Karpas-422 (cell line): ENCODE measurements at regions not wholly inside any gene's neighbourhood (a gene's known extent, or its start where the extent isn't known, plus 50 kb on each side); places are given as distances from the start of the nearest gene placed in this dataset.

Experiments used
- DNase-seq: peaks from one replicate; pipeline ENCODE4 v3.0.0-alpha.2; 2015
- H2AFZ ChIP-seq: fragments of 200-600 bp; sonication (generic); 2 replicates; pipeline ENCODE4 v1.6.1; 2014; ENCODE audit warnings: antibody characterized with exemption, low read length, mixed read lengths
- H3K27ac ChIP-seq: fragments of 200-600 bp; sonication (generic); 2 replicates; pipeline ENCODE4 v1.5.1; 2014; ENCODE audit warnings: mild to moderate bottlenecking, low read length, moderate library complexity
- H3K27me3 ChIP-seq: fragments of 200-600 bp; sonication (generic); 2 replicates; pipeline ENCODE4 v1.6.1; 2014; ENCODE audit warnings: low read length, mixed read lengths
- H3K36me3 ChIP-seq: fragments of 200-600 bp; sonication (generic); 2 replicates; pipeline ENCODE4 v1.6.1; 2014; ENCODE audit warnings: low read length, mixed read lengths; ENCODE audit not compliant: insufficient read depth
- H3K4me1 ChIP-seq: fragments of 200-600 bp; sonication (generic); 2 replicates; pipeline ENCODE4 v1.6.1; 2014; ENCODE audit warnings: mild to moderate bottlenecking, low read length, mixed read lengths
- H3K4me2 ChIP-seq: fragments of 200-600 bp; sonication (generic); 2 replicates; pipeline ENCODE4 v1.6.1; 2014; ENCODE audit warnings: low read length, low read depth, mild to moderate bottlenecking; ENCODE audit not compliant: poor library complexity, severe bottlenecking
- H3K4me3 ChIP-seq: fragments of 200-600 bp; sonication (generic); 2 replicates; pipeline ENCODE4 v1.5.1; 2014; ENCODE audit warnings: mild to moderate bottlenecking, antibody characterized with exemption, low read length, mixed read lengths
- H3K79me2 ChIP-seq: fragments of 200-600 bp; sonication (generic); 2 replicates; pipeline ENCODE4 v1.6.1; 2014; ENCODE audit warnings: mild to moderate bottlenecking, low read length, mixed read lengths
- H3K9ac ChIP-seq: fragments of 200-600 bp; sonication (generic); 2 replicates; pipeline ENCODE4 v1.6.0; 2014; ENCODE audit warnings: low read length
- H3K9me2 ChIP-seq: fragments of 200-600 bp; sonication (generic), shearing (Covaris generic); replicated peaks from 2 replicates; pipeline ENCODE4 v1.6.0; 2014; ENCODE audit warnings: mild to moderate bottlenecking, low read length, moderate library complexity; ENCODE audit not compliant: insufficient read depth
- H3K9me3 ChIP-seq: fragments of 300-700, 200-600 bp; sonication (generic); 2 replicates; pipeline ENCODE4 v1.6.1; 2014; ENCODE audit warnings: low read length, mixed read lengths
- H4K20me1 ChIP-seq: fragments of 200-600 bp; sonication (generic); 2 replicates; pipeline ENCODE4 v1.6.1; 2014; ENCODE audit warnings: mild to moderate bottlenecking, antibody characterized with exemption, low read length, low read depth; ENCODE audit not compliant: insufficient read depth

DNA sequence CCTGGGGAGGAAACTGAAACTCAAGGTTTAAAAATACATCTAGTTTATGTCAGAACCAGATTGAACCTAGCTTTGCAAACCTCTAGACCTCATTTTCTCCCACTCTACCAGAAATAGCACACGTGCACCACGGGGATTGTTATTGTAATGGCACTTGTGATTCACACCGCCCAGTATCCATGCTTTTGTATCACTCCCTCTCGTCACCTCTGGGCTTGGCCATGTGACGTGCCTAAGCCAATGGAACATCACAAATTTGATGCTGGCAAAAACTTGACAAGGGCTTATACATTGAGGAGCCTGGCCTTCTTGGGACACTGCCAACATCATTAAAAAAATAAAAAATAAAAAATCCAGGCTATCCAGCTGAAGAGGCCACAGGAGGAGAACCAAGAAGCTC is 495.8 kb upstream of the POU3F3 start:
- Histone ChIP-seq H2AFZ (no peak overlapping the region), H4K20me1 (no peaks in the 10 kb centered on the region), H3K36me3 (no peaks in the 10 kb centered on the region), H3K9ac (no peak overlapping the region), H3K79me2 (no peaks in the 10 kb centered on the region), H3K4me1 (no peaks in the 10 kb centered on the region), H3K9me2 (no peaks in the 10 kb centered on the region), H3K27ac (no peak overlapping the region), H3K4me3 (no peak overlapping the region), H3K27me3 (no peaks in the 10 kb centered on the region), H3K9me3 (no peaks in the 10 kb centered on the region), H3K4me2 (no peak overlapping the region)
- no peak for DNase-seq

DNA sequence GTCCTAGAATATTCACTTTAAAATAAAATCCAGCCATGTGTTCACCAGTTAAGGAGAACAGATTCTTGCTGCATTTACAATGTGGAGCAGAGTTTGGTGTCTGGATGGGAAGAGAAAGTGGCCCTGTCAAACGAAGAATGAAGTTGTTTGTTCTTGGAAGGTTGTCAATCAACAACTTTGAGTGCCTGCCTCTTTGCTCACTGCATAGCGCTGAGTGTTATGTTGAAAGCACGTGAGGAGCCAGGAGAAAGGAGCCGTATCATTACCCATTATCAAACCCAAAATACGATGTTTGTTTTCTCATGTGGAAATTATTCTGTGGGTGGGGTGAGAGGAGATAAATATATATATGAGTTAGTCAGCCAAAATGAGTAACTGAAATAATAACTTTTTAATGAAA is 492.5 kb upstream of the POU3F3 start:
- no peak overlapping the region for H3K4me2 ChIP-seq
- H3K4me1 ChIP-seq, result no peaks in the 10 kb centered on the region

DNA sequence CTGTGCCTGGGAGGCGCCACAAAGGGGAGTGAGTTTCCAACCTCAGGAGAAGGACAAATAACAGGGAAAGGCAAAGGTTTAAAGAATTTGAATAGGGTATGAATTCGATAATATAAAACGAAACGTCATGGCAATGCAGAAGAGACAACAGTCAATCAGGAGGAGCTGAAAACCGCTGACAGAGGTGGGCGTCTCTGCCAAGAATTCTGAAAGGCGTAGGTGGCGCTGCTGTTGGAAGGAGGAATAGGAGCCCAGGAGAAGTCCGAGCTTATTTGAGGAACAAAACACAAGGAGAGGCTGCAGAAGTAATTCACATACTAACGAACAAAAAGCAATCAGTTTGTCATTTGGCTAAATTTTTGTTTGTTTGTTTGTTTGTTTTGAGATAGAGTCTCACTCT is 485.8 kb upstream of the POU3F3 start:
- Histone ChIP-seq H3K9me3 (no peaks in the 10 kb centered on the region), H3K4me1 (no peaks in the 10 kb centered on the region), H3K9me2 (no peaks in the 10 kb centered on the region), H3K4me2 (no peak overlapping the region), H3K27me3 (no peaks in the 10 kb centered on the region), H4K20me1 (no peaks in the 10 kb centered on the region), H3K27ac (no peak overlapping the region), H3K36me3 (no peaks in the 10 kb centered on the region), H3K4me3 (no peak overlapping the region), H3K79me2 (no peaks in the 10 kb centered on the region), H2AFZ (no peak overlapping the region), H3K9ac (no peak overlapping the region)
- no peak for DNase-seq

More for the DNA sequence above, 492.5 kb upstream of the POU3F3 start:
- H3K4me3 ChIP-seq, result no peak overlapping the region
- no peaks in the 10 kb centered on the region for H3K9me2 ChIP-seq
- no peak overlapping the region for H3K9ac ChIP-seq
- H3K36me3 ChIP-seq, result no peaks in the 10 kb centered on the region
- H3K27ac ChIP-seq, result no peak overlapping the region
- H3K79me2 ChIP-seq, result no peaks in the 10 kb centered on the region
- H3K27me3 ChIP-seq, result no peaks in the 10 kb centered on the region
- H2AFZ ChIP-seq, result no peak overlapping the region
- H4K20me1 ChIP-seq, result no peaks in the 10 kb centered on the region
- H3K9me3 ChIP-seq, result no peaks in the 10 kb centered on the region
- no peak for DNase-seq

DNA sequence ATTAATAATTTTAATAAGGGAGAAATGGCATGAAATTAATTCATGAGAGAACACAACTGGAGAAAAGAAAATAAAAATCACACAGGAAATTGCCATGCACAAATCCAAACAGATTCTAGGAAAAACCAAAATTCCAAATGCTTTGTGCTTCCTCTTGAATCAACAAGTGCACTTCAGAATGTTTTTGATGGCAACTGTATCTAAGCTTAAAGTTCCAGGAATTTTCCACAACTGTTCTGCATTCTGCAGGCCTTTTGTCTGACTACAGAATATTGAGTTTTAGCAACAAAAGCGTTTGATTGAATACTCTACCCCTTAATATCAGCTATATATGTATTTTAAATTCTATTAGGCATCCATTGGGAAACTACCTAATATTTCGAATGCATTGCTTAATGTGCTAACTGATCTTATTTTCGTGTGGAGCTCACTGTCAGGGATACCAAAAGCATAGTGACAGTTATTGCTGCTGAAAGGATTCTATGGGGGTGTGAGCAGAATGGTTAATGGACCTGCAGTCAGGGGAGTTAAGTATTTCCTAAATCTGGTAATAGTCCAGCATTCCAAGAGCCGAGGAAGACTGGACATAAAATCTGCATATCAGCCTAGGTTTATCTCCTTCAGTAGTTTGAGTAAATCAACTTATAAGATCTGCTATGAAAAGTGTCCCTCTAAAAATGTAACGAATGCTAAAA is 482.7 kb upstream of the POU3F3 start:
- no peak overlapping the region for H3K4me3 ChIP-seq
- no peaks in the 10 kb centered on the region for H3K36me3 ChIP-seq
- no peaks in the 10 kb centered on the region for H3K9me2 ChIP-seq
- no peaks in the 10 kb centered on the region for H3K27me3 ChIP-seq
- no peak overlapping the region for H3K9ac ChIP-seq
- no peak overlapping the region for H3K4me2 ChIP-seq
- H4K20me1 ChIP-seq, result no peaks in the 10 kb centered on the region
- no peak overlapping the region for H3K27ac ChIP-seq
- H3K79me2 ChIP-seq, result no peaks in the 10 kb centered on the region
- H3K4me1 ChIP-seq, result no peaks in the 10 kb centered on the region
- no peaks in the 10 kb centered on the region for H3K9me3 ChIP-seq
- no peak for DNase-seq
- H2AFZ ChIP-seq, result no peak overlapping the region; the same call in 1 of the 2 replicates

DNA sequence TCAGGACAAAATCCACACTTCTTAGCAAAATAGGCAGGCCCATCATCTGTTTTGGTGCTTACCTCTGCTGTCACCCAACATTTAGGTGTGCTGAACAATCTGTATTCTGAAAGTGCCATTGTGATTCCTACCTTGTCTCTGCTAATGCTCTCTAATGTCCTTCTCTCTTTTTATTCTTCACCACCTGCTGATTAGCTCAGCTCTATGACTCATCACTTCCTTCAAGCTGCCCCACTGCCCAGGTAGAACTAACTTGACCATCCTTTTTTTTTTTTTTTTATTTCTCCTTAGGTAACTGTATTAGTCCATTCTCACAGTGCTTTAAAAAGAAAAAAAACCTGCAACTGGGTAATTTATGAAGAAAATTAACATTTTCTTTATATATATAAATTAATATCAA is 478.7 kb upstream of the POU3F3 start:
- no peaks in the 10 kb centered on the region for H3K27me3 ChIP-seq
- H3K27ac ChIP-seq, result no peak overlapping the region
- H2AFZ ChIP-seq, result no peak overlapping the region
- H3K79me2 ChIP-seq, result no peaks in the 10 kb centered on the region
- H3K4me2 ChIP-seq, result no peak overlapping the region
- no peak for DNase-seq
- no peaks in the 10 kb centered on the region for H4K20me1 ChIP-seq
- H3K9me3 ChIP-seq, result no peaks in the 10 kb centered on the region
- no peaks in the 10 kb centered on the region for H3K9me2 ChIP-seq
- H3K36me3 ChIP-seq, result no peaks in the 10 kb centered on the region
- no peak overlapping the region for H3K4me3 ChIP-seq
- peaks cover 7% of the 10 kb centered on the region for H3K4me1 ChIP-seq
- H3K9ac ChIP-seq, result no peak overlapping the region

DNA sequence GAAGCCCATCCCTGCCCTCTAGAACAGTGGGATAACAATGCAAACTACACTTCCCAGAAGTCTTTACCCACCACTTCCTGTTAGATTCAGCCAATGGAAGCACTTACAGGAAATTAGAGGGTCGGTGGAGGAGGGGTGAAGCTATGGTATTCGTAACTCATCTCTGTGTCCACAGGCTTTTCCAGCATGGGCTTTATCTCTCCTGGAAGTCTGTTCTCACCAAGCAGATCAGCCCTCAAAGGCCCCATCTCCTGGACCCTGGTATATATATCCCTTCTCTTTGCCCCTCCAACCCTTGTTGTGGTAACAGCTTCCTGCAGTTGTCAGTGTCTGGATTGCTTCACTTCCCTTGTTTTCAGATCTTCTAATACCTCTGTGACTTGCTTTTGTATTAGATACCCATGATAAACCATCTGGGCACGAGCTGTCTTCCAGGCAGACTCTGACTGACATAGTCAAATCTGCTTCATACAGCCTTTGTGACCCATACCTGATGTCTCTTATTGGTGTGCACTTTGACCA is 475.0 kb upstream of the POU3F3 start:
- Histone ChIP-seq H3K9me3 (no peaks in the 10 kb centered on the region), H3K27ac (no peak overlapping the region), H3K4me2 (peak overlapping the region; percentile 78), H3K79me2 (no peaks in the 10 kb centered on the region), H3K9me2 (no peaks in the 10 kb centered on the region), H2AFZ (peak overlapping the region; percentile 98), H3K27me3 (no peaks in the 10 kb centered on the region), H3K4me3 (peak overlapping the region; percentile 67), H4K20me1 (no peaks in the 10 kb centered on the region), H3K36me3 (no peaks in the 10 kb centered on the region), H3K9ac (peak overlapping the region; percentile 61), H3K4me1 (peaks cover 7% of the 10 kb centered on the region)
- peak; percentile 72 for DNase-seq

DNA sequence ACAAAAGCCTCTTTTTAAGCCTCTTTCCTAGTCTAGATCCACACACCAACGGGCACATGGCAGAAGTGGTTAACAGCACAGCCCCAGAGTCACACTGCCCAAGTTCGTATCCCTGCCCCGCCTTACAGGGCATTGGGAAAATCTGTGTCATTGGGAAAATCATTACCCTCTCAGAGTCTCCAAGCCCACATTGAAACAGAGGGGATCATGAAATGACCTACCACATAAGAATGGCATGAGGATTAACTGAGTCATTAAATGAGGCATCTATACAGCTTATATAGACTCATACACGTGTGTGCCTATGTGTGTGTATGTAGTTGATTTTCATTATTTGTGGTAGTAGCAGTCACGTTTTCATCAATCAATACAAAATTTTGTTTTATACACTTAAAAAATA is 469.0 kb upstream of the POU3F3 start:
- no peaks in the 10 kb centered on the region for H3K36me3 ChIP-seq
- DNase-seq, result no peak
- H3K27me3 ChIP-seq, result no peaks in the 10 kb centered on the region
- no peak overlapping the region for H3K4me3 ChIP-seq
- no peaks in the 10 kb centered on the region for H4K20me1 ChIP-seq
- H3K9ac ChIP-seq, result no peak overlapping the region
- H3K9me3 ChIP-seq, result no peaks in the 10 kb centered on the region
- H2AFZ ChIP-seq, result no peak overlapping the region
- no peaks in the 10 kb centered on the region for H3K79me2 ChIP-seq
- no peak overlapping the region for H3K4me2 ChIP-seq
- no peaks in the 10 kb centered on the region for H3K4me1 ChIP-seq
- no peaks in the 10 kb centered on the region for H3K9me2 ChIP-seq
- no peak overlapping the region for H3K27ac ChIP-seq

DNA sequence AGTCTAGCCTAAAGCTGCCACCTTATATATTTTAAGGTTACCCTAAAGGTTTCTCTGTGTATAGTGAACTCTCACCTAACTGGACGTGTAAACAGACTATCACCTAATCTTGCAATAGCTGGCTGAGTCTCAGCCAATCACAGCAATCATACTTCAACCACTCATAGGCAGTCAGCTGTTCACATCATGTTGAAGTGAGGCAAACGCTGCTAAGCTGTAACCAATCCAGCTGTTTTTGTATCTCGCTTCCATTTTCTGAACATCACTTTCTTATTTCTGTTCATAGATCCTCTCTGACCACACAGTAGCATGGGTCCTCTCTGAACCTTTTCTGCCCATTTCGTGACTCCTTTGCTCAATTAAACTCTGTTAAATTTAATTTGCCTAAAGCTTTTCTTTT is 468.2 kb upstream of the POU3F3 start:
- Histone ChIP-seq H3K36me3 (no peaks in the 10 kb centered on the region), H3K4me1 (no peaks in the 10 kb centered on the region), H3K9ac (no peak overlapping the region), H3K27ac (no peak overlapping the region), H3K9me2 (no peaks in the 10 kb centered on the region), H3K79me2 (no peaks in the 10 kb centered on the region), H4K20me1 (no peaks in the 10 kb centered on the region), H3K9me3 (no peaks in the 10 kb centered on the region), H3K27me3 (no peaks in the 10 kb centered on the region), H3K4me3 (no peak overlapping the region), H3K4me2 (no peak overlapping the region), H2AFZ (no peak overlapping the region)
- no peak for DNase-seq
